ENCODE measurements at regions not wholly inside any gene's neighbourhood (a gene's known extent, or its start where the extent isn't known, plus 50 kb on each side); places are given as distances from the start of the nearest gene placed in this dataset.

DNA sequence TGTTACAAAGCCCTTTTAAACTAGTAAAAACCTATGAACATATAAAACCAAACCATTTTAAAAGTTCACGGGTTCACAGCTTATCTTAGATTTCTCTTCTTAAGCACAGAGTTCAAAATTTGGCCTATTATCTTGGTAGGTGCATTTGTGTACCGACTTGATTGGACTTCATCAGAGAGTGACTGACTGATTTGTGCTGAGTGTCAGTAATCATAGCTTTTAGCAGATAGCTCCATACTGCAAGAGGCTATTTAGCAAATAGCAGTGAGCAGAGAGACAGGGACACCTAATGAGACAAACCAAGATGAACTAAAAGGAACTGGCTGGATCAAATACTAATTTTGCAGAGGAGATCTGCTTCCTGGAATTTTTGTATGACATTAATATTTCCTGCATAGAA, 274.5 kb downstream of the PRR16 start:
- FAIRE-seq (no peak), DNase-seq (ENCODE audit: low spot score) (no peak)

GRCh38 chr5:120740989-120741388, 276.9 kb downstream of the PRR16 start:
- no peak for DNase-seq (ENCODE audit: low spot score)
- no peak for FAIRE-seq

DNA sequence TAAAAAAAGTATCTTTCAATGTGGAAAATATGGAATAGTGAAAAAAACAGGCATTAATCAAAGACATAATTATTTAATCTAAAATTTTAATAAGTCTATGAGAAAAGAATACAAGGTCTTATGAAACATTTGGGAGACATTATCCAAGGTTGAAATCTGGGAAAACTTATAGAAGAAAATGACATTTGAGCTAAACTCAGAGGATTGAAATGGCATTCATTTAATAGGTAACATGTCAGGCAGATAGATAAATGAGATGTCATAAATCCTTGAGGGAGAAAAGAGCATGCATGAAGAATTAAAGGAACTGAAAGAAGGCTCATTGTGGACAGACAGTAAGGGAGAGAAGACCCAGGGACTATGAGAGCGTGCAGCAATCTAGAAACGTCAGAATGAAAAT, 284.4 kb downstream of the PRR16 start:
- DNase-seq (ENCODE audit: low spot score): no peak
- no peak for FAIRE-seq

GRCh38 chr5:120749737-120750136, 285.6 kb downstream of the PRR16 start:
- DNase-seq (ENCODE audit: low spot score): no peak
- FAIRE-seq: no peak

DNA sequence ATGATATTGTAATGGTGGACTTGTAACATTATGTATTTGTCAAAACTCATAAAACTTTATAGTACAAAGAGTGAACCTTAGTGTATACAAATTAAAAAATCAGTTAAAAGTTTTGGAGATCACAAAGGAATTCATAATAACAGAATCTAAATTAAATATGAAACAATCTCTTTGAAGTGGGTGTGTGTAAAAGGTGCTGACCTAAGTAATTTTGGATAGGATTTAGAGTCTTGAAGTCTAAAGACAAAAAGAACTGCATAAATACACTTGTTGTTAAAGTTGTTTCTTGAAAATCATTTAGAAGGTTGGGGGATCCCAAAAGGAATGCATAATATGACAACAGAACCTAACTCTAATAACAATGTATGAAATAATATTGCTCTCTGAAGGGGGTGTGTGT, 295.5 kb downstream of the PRR16 start:
- DNase-seq (ENCODE audit: low spot score) (no peak), FAIRE-seq (no peak)

DNA sequence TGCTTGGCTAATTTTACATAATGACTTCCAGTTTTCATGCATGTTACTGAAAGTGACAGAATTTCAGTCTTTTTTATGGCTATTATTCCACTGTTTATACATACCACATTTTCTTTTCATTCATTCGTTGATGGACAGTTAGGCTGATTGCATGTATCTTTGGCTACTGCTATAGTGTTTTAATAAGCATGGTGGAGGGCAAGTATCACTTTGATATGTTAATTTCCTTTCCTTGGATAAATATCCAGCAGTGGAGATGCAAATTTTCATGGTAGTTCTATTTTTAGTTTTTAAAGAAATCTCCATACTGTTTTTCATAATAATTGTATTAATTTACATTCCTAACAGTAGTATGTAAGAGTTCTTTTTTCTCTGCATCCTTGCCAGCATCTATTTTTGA, 297.9 kb downstream of the PRR16 start:
- DNase-seq (ENCODE audit: low spot score) (no peak), FAIRE-seq (no peak)

DNA sequence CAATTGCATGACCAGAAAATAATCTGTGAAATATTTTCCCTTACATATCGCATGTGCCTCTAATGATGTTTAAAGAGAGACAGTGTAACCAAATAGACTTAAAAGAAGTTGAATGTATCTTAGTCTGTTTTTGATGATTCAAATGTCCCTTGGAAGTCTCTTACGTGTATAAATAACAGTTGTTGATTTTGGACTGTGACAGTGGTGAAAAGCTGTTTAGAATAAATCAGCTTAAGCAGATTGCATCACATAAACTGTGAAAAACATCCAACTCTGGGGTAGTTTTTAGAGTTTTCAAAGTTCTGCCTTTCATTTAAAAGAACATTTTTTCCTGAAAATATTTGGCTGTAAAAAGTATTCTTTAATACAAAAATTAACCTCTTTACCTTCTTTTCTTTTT, 301.1 kb downstream of the PRR16 start:
- no peak for DNase-seq (ENCODE audit: low spot score)
- no peak for FAIRE-seq

- DNase-seq (ENCODE audit: low spot score): no peak
These were observed 303.2 kb downstream of the PRR16 start for GRCh38 chr5:120767178-120767820.

GRCh38 chr5:120769312-120769872, 305.3 kb downstream of the PRR16 start:
- no peak for DNase-seq (ENCODE audit: low spot score)
- no peak for FAIRE-seq

More at GRCh38 chr5:120767178-120767820, 303.2 kb downstream of the PRR16 start:
- FAIRE-seq: no peak

- no peak for DNase-seq (ENCODE audit: low spot score)
- no peak for FAIRE-seq
These were observed 307.1 kb downstream of the PRR16 start for GRCh38 chr5:120771202-120771601.

DNA sequence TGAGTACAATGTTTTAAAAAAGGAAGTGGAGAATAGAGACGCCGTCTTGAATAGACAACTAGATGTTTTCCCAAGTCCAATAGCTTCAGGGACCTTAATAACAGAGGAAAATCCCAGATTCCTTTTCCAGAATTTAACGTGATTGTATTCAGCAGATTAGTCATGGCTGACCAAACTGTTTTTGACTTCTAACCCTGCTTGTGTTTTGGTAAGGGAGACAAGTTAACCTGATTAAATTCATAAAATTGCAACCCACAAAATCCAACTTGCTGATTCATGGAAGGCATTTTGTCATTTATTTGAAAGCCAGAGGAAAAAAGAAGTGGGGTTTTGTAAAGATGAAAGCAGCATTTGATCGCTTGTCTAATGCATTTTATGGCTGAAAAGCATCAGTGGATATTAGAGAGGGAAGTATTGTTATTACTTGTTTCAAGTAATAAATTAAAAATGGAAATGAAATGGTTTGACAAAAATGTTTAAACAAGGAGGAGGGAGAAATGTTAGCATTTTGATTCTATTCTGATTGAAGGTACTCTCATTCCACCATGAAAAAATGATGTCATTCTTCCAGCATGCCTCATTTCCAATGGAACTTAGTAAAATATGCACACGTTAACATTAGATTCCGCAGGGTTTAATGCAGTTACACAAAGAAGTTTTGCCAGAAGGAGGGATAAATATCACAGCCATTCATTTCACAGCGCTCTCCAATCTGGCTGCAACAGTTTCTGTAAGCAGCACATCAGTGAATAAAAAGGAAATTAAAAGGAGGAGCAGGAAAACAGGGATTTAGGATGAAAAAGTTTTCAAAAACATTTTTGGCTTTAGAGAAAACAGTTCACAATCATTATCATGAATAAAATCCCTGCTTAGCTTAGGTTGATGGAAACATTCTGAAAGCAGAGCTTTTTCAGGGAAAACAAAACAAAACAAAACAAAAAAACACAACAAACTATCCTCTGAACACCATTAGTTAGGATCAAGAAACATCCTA, 314.7 kb downstream of the PRR16 start:
- FAIRE-seq (no peak), DNase-seq (ENCODE audit: low spot score) (no peak)

- FAIRE-seq: no peak
- DNase-seq (ENCODE audit: low spot score): no peak
These were observed 315.6 kb downstream of the PRR16 start for GRCh38 chr5:120779674-120780073.

DNA sequence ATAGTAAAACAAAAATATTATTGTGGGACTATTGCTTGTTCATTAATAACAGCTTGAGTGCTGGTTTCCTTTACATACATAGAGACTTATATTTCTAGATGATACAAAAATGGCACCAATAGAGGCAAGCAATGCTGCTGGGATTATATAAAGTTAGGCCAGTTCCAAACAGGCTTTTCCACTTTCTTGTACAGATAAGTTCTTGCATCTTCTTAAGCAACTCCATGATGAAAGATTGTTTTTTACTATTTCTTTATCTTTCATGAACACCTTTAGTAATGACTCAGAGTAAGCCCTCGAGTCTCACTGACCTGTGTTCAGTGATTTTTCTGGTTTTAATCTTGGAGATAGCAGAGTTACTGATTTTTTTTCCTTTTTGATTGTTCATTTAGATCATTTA, 324.4 kb downstream of the PRR16 start:
- FAIRE-seq (no peak), DNase-seq (ENCODE audit: low spot score) (no peak)

- DNase-seq (ENCODE audit: low spot score) (no peak), FAIRE-seq (no peak)
These were observed 325.8 kb downstream of the PRR16 start for GRCh38 chr5:120789918-120790317.

DNA sequence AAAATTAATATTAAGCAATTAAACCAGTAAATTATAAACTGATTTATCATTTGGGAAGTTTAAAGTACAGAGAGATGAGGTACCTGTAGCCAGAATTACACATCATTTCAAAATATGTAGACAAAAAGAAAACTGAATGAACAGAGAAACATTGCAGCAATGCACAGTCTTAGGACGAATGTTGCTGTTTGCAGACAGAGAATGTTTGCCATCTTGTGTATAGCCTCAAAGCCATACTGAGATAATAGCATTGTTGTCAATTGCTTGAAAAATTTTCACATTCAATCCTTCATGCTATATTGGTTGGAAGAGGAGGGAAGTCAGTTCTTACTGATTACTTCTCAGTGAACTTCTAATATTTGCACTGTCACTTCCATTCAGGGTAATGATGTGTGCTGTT, 326.2 kb downstream of the PRR16 start:
- no peak for DNase-seq (ENCODE audit: low spot score)
- FAIRE-seq: no peak

- FAIRE-seq (no peak), DNase-seq (ENCODE audit: low spot score) (no peak)
These were observed 328.4 kb downstream of the PRR16 start for GRCh38 chr5:120792477-120792876.

GRCh38 chr5:120794121-120794520, 330.0 kb downstream of the PRR16 start:
- DNase-seq (ENCODE audit: low spot score) (no peak), FAIRE-seq (no peak)

GRCh38 chr5:120803282-120803681, 339.2 kb downstream of the PRR16 start:
- no peak for FAIRE-seq
- DNase-seq (ENCODE audit: low spot score): no peak

GRCh38 chr5:120805131-120805530, 341.0 kb downstream of the PRR16 start:
- DNase-seq (ENCODE audit: low spot score): no peak

DNA sequence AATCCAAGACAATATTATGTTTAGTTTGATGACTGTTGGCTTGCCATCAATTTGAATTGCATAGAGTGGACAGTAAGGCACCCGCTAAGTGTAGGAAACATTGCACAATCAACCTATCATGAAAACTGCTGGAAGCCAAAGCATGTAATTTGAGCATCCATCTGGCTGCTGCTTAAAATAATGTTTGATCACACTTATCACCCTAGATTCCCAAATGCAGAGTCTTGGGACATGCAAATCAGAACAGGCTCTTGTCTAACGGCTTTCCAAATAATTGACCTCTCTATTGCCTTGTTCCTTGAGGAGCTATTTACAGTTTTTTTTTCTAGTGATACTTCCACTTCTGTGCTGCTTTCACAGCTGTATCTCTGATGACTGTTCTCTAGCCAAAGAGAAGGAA, 342.1 kb downstream of the PRR16 start:
- DNase-seq (ENCODE audit: low spot score): no peak
- no peak for FAIRE-seq

More at GRCh38 chr5:120805131-120805530, 341.0 kb downstream of the PRR16 start:
- no peak for FAIRE-seq

DNA sequence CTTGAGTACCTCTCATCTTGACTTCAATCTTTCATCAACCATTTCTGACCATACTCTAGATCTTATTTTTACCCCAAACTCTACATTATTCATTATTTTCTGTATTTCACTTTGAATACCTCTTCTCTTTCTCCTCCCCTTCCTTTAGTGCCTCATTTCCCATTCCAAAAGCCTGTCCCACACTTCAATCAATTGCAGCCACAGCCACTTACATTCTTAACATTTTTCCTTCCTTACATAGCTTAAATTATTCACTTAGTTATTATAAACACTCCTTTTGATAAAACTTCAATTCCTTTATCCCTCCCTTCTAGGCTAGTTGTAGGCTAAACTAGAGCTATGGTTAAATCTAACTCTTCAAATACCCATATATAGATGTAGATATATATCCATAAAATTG, 344.0 kb downstream of the PRR16 start:
- no peak for DNase-seq (ENCODE audit: low spot score)
- FAIRE-seq: no peak

- DNase-seq (ENCODE audit: low spot score) (no peak), FAIRE-seq (no peak)
These were observed 344.5 kb downstream of the PRR16 start for GRCh38 chr5:120808606-120809005.
